ENCODE measurements at regions not wholly inside any gene's neighbourhood (a gene's known extent, or its start where the extent isn't known, plus 50 kb on each side); places are given as distances from the start of the nearest gene placed in this dataset.

- no peak overlapping the region for H3K27ac ChIP-seq (ENCODE audit: insufficient read depth, low read length, poor library complexity, severe bottlenecking)
- Mint-ChIP-seq H3K27ac (no peak overlapping the region), H3K27me3 (peaks cover 6% of the 10 kb centered on the region), H3K9me3 (no peaks in the 10 kb centered on the region), H3K4me3 (no peak overlapping the region), H3K36me3 (no peaks in the 10 kb centered on the region), H3K4me1 (no peaks in the 10 kb centered on the region)
- H3K4me3 ChIP-seq (ENCODE audit: low read depth, low read length): no peak overlapping the region
- H3K27me3 ChIP-seq (ENCODE audit: control insufficient read depth, insufficient read depth, low read length): no peaks in the 10 kb centered on the region
- H3K36me3 ChIP-seq (ENCODE audit: control insufficient read depth, insufficient read depth, low read length): no peaks in the 10 kb centered on the region
- no peaks in the 10 kb centered on the region for H3K4me1 ChIP-seq (ENCODE audit: control insufficient read depth, insufficient read depth, low read length, poor library complexity, severe bottlenecking)
- ATAC-seq (ENCODE audit: low read depth in 2 of 2) (no peak), DNase-seq (no peak)
- no peaks in the 10 kb centered on the region for H3K9me3 ChIP-seq (ENCODE audit: control insufficient read depth in 2 of 2, low read length in 2 of 2)
Observed at GRCh38 chr2:19818543-19818942, 83.2 kb downstream of the TTC32 start.

GRCh38 chr2:19818039-19818438, 83.7 kb downstream of the TTC32 start:
- Histone ChIP-seq H3K4me3 (ENCODE audit: low read depth, low read length) (no peak overlapping the region), H3K36me3 (ENCODE audit: control insufficient read depth, insufficient read depth, low read length) (no peaks in the 10 kb centered on the region), H3K27ac (ENCODE audit: insufficient read depth, low read length, poor library complexity, severe bottlenecking) (no peak overlapping the region), H3K9me3 (ENCODE audit: control insufficient read depth in 2 of 2, low read length in 2 of 2) (no peaks in the 10 kb centered on the region), H3K4me1 (ENCODE audit: control insufficient read depth, insufficient read depth, low read length, poor library complexity, severe bottlenecking) (no peaks in the 10 kb centered on the region), H3K27me3 (ENCODE audit: control insufficient read depth, insufficient read depth, low read length) (no peaks in the 10 kb centered on the region)
- H3K4me1 Mint-ChIP-seq: no peaks in the 10 kb centered on the region
- H3K4me3 Mint-ChIP-seq: no peak overlapping the region
- DNase-seq: no peak
- no peak for ATAC-seq (ENCODE audit: low read depth in 2 of 2)
- H3K9me3 Mint-ChIP-seq: no peaks in the 10 kb centered on the region
- peaks cover 6% of the 10 kb centered on the region for H3K27me3 Mint-ChIP-seq
- H3K27ac Mint-ChIP-seq: no peak overlapping the region
- H3K36me3 Mint-ChIP-seq: no peaks in the 10 kb centered on the region

- Histone ChIP-seq H3K9me3 (ENCODE audit: control insufficient read depth in 2 of 2, low read length in 2 of 2) (no peaks in the 10 kb centered on the region), H3K4me1 (ENCODE audit: control insufficient read depth, insufficient read depth, low read length, poor library complexity, severe bottlenecking) (no peaks in the 10 kb centered on the region), H3K27me3 (ENCODE audit: control insufficient read depth, insufficient read depth, low read length) (peaks cover 2% of the 10 kb centered on the region), H3K27ac (ENCODE audit: insufficient read depth, low read length, poor library complexity, severe bottlenecking) (no peak overlapping the region), H3K4me3 (ENCODE audit: low read depth, low read length) (no peak overlapping the region), H3K36me3 (ENCODE audit: control insufficient read depth, insufficient read depth, low read length) (no peaks in the 10 kb centered on the region)
- no peak for ATAC-seq (ENCODE audit: low read depth in 2 of 2)
- no peaks in the 10 kb centered on the region for H3K36me3 Mint-ChIP-seq
- no peak for DNase-seq
- H3K4me3 Mint-ChIP-seq: no peak overlapping the region
- no peaks in the 10 kb centered on the region for H3K4me1 Mint-ChIP-seq
- H3K9me3 Mint-ChIP-seq: peaks cover 0 to 3% (median 0%) of the 10 kb centered on the region in 7 donors
- H3K27ac Mint-ChIP-seq: no peak overlapping the region
- peaks cover 6% of the 10 kb centered on the region for H3K27me3 Mint-ChIP-seq
Observed at GRCh38 chr2:19815746-19816145, 86.0 kb downstream of the TTC32 start.

- Histone ChIP-seq H3K36me3 (ENCODE audit: control insufficient read depth, insufficient read depth, low read length) (no peaks in the 10 kb centered on the region), H3K4me3 (ENCODE audit: low read depth, low read length) (no peak overlapping the region), H3K4me1 (ENCODE audit: control insufficient read depth, insufficient read depth, low read length, poor library complexity, severe bottlenecking) (no peaks in the 10 kb centered on the region), H3K9me3 (ENCODE audit: control insufficient read depth in 2 of 2, low read length in 2 of 2) (no peaks in the 10 kb centered on the region), H3K27me3 (ENCODE audit: control insufficient read depth, insufficient read depth, low read length) (peaks cover 2% of the 10 kb centered on the region), H3K27ac (ENCODE audit: insufficient read depth, low read length, poor library complexity, severe bottlenecking) (no peak overlapping the region)
- no peak overlapping the region for H3K4me3 Mint-ChIP-seq
- no peak for ATAC-seq (ENCODE audit: low read depth in 2 of 2)
- no peaks in the 10 kb centered on the region for H3K36me3 Mint-ChIP-seq
- no peaks in the 10 kb centered on the region for H3K4me1 Mint-ChIP-seq
- H3K27me3 Mint-ChIP-seq: peaks cover 13% of the 10 kb centered on the region
- no peak overlapping the region for H3K27ac Mint-ChIP-seq
- H3K9me3 Mint-ChIP-seq: peaks cover 0 to 3% (median 0%) of the 10 kb centered on the region in 7 donors
- DNase-seq: no peak
Observed at GRCh38 chr2:19812166-19812565, 89.6 kb downstream of the TTC32 start.

- ATAC-seq (ENCODE audit: low read depth in 2 of 2): no peak
- Histone ChIP-seq H3K36me3 (ENCODE audit: control insufficient read depth, insufficient read depth, low read length) (no peaks in the 10 kb centered on the region), H3K9me3 (ENCODE audit: control insufficient read depth in 2 of 2, low read length in 2 of 2) (no peaks in the 10 kb centered on the region), H3K27ac (ENCODE audit: insufficient read depth, low read length, poor library complexity, severe bottlenecking) (no peak overlapping the region), H3K4me3 (ENCODE audit: low read depth, low read length) (no peak overlapping the region), H3K4me1 (ENCODE audit: control insufficient read depth, insufficient read depth, low read length, poor library complexity, severe bottlenecking) (no peaks in the 10 kb centered on the region), H3K27me3 (ENCODE audit: control insufficient read depth, insufficient read depth, low read length) (peaks cover 2% of the 10 kb centered on the region)
- no peaks in the 10 kb centered on the region for H3K4me1 Mint-ChIP-seq
- peaks cover 0 to 4% (median 0%) of the 10 kb centered on the region in 7 donors for H3K9me3 Mint-ChIP-seq
- peaks cover 17% of the 10 kb centered on the region for H3K27me3 Mint-ChIP-seq
- no peak for DNase-seq
- no peak overlapping the region for H3K27ac Mint-ChIP-seq
- no peaks in the 10 kb centered on the region for H3K36me3 Mint-ChIP-seq
- no peak overlapping the region for H3K4me3 Mint-ChIP-seq
Observed at GRCh38 chr2:19811186-19811585, 90.6 kb downstream of the TTC32 start.

GRCh38 chr2:19810637-19811036, 91.1 kb downstream of the TTC32 start:
- Mint-ChIP-seq H3K4me1 (no peaks in the 10 kb centered on the region), H3K4me3 (no peak overlapping the region), H3K36me3 (no peaks in the 10 kb centered on the region), H3K27ac (no peak overlapping the region), H3K9me3 (peaks cover 0 to 4% (median 0%) of the 10 kb centered on the region in 7 donors), H3K27me3 (peaks cover 15% of the 10 kb centered on the region)
- Histone ChIP-seq H3K4me3 (ENCODE audit: low read depth, low read length) (no peak overlapping the region), H3K27me3 (ENCODE audit: control insufficient read depth, insufficient read depth, low read length) (peaks cover 2% of the 10 kb centered on the region), H3K27ac (ENCODE audit: insufficient read depth, low read length, poor library complexity, severe bottlenecking) (no peak overlapping the region), H3K9me3 (ENCODE audit: control insufficient read depth in 2 of 2, low read length in 2 of 2) (no peaks in the 10 kb centered on the region), H3K4me1 (ENCODE audit: control insufficient read depth, insufficient read depth, low read length, poor library complexity, severe bottlenecking) (no peaks in the 10 kb centered on the region), H3K36me3 (ENCODE audit: control insufficient read depth, insufficient read depth, low read length) (no peaks in the 10 kb centered on the region)
- ATAC-seq (ENCODE audit: low read depth in 2 of 2) (no peak), DNase-seq (no peak)

- Mint-ChIP-seq H3K27me3 (peaks cover 11% of the 10 kb centered on the region), H3K4me1 (no peaks in the 10 kb centered on the region), H3K27ac (no peak overlapping the region), H3K9me3 (peaks cover 0 to 4% (median 0%) of the 10 kb centered on the region in 7 donors), H3K36me3 (no peaks in the 10 kb centered on the region), H3K4me3 (no peak overlapping the region)
- Histone ChIP-seq H3K27ac (ENCODE audit: insufficient read depth, low read length, poor library complexity, severe bottlenecking) (no peak overlapping the region), H3K9me3 (ENCODE audit: control insufficient read depth in 2 of 2, low read length in 2 of 2) (no peaks in the 10 kb centered on the region), H3K4me1 (ENCODE audit: control insufficient read depth, insufficient read depth, low read length, poor library complexity, severe bottlenecking) (no peaks in the 10 kb centered on the region), H3K27me3 (ENCODE audit: control insufficient read depth, insufficient read depth, low read length) (peaks cover 2% of the 10 kb centered on the region), H3K4me3 (ENCODE audit: low read depth, low read length) (no peak overlapping the region), H3K36me3 (ENCODE audit: control insufficient read depth, insufficient read depth, low read length) (no peaks in the 10 kb centered on the region)
- ATAC-seq (ENCODE audit: low read depth in 2 of 2): no peak
- no peak for DNase-seq
Observed at GRCh38 chr2:19810148-19810547, 91.6 kb downstream of the TTC32 start.

GRCh38 chr2:19809206-19809605, 92.6 kb downstream of the TTC32 start:
- Histone ChIP-seq H3K36me3 (ENCODE audit: control insufficient read depth, insufficient read depth, low read length) (no peaks in the 10 kb centered on the region), H3K4me1 (ENCODE audit: control insufficient read depth, insufficient read depth, low read length, poor library complexity, severe bottlenecking) (no peaks in the 10 kb centered on the region), H3K9me3 (ENCODE audit: control insufficient read depth in 2 of 2, low read length in 2 of 2) (no peaks in the 10 kb centered on the region), H3K4me3 (ENCODE audit: low read depth, low read length) (no peak overlapping the region), H3K27me3 (ENCODE audit: control insufficient read depth, insufficient read depth, low read length) (peaks cover 2% of the 10 kb centered on the region), H3K27ac (ENCODE audit: insufficient read depth, low read length, poor library complexity, severe bottlenecking) (no peak overlapping the region)
- DNase-seq: no peak
- Mint-ChIP-seq H3K27me3 (peaks cover 11% of the 10 kb centered on the region), H3K4me3 (no peak overlapping the region), H3K4me1 (no peaks in the 10 kb centered on the region), H3K9me3 (peaks cover 0 to 4% (median 0%) of the 10 kb centered on the region in 7 donors), H3K36me3 (no peaks in the 10 kb centered on the region), H3K27ac (no peak overlapping the region)
- ATAC-seq (ENCODE audit: low read depth in 2 of 2): no peak

Measured in CD4-positive, CD25-positive, alpha-beta regulatory T cell (primary cell).